OCI-M2 (cell line): ENCODE measurements at regions not wholly inside any gene's neighbourhood (a gene's known extent, or its start where the extent isn't known, plus 50 kb on each side); places are given as distances from the start of the nearest gene placed in this dataset.
"Not testable (repeated sequence)": the region's sequence is repeated elsewhere in the genome, so short reads cannot be mapped to it uniquely, and the experiment has no call there.

Source experiments
- DNase-seq: peaks from one replicate; lab custom pipeline; 2025; ENCODE audit not compliant: unreplicated experiment; lab: John Stamatoyannopoulos, UW

DNA sequence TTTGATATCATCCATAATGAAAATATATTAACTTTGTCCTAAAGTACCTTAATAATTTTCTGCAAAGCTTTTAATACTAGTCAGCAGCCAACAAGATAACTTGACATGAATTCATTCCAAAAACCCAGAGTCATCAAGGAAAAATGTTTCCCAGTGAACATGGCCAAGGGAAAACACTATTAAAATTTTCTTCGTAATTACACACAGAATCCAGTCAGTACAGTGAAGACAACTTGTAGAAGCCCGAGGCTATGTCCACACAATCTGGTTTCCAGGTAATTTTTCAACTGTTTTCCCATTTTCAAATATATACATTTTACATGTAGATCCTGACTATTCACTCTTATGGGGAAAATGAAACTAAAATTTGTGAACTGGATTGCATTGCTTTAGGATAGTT, 600.9 kb downstream of the CDH8 start:
- no peak for DNase-seq

DNA sequence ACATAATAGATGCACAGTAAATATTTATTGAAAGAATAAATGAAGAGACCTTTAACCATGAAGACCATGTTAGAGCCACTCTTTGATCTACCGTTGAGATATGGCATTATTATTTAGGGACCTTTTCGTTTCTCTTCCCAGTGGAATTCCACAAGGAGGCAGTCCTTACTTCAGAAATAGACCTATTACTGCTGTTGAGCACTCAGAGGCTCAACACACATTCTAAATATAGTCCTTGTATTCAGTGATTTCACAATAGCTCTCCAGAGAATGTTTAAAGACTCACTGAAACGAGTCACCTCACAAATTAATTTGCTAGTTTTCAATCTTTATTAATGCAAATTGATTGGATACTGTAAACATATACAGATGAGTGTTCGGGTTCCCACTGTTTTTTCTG, 603.8 kb downstream of the CDH8 start:
- no peak for DNase-seq

GRCh38 chr16:61421111-61421510, 615.1 kb downstream of the CDH8 start:
- no peak for DNase-seq

- no peak for DNase-seq
Measured at GRCh38 chr16:61419791-61420190, 616.4 kb downstream of the CDH8 start.

GRCh38 chr16:61418802-61419201, 617.4 kb downstream of the CDH8 start:
- not testable (repeated sequence) for DNase-seq

GRCh38 chr16:61415126-61415525, 621.1 kb downstream of the CDH8 start:
- DNase-seq = no peak

- no peak for DNase-seq
Measured at GRCh38 chr16:61413021-61413420, 623.2 kb downstream of the CDH8 start.

DNA sequence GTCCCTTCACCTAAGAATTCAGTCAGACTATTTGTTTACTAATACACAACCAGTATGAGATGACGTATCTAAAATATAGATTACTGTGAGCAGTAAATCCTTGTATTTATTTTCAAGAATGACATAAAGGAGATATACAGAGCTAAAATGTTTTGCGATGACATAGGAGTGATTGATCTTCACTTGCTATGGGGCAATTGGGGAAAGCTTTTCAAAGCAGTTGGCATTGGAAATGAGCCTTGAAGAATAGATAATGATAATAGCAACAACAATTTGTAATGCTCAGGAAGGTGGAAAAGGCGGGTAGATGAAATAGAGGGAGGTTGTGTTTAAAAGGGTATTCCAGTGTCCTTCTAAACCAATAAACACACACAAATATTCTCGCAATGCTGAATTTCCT, 623.7 kb downstream of the CDH8 start:
- no peak for DNase-seq

GRCh38 chr16:61409604-61410003, 626.6 kb downstream of the CDH8 start:
- no peak for DNase-seq

DNA sequence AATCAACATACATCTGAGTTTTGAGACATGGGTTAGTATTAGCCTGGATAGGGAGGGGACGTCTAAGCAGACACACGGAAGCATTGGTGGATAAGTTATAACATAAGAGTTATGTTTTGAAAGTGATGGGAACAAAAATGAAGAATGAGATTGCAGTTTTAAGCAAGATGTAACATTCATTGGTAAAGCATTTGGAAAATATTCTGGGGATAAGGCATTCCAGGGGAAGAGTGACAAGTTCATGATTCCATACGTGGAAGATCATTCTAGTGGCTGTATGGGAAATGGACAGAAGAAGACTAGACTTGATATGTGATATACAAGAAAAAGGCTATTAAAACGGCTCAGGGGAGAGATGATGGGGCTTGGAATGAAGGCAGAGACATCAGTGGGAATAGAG, 632.9 kb downstream of the CDH8 start:
- DNase-seq = no peak

- no peak for DNase-seq
Measured at GRCh38 chr16:61391896-61392295, 644.3 kb downstream of the CDH8 start.

DNA sequence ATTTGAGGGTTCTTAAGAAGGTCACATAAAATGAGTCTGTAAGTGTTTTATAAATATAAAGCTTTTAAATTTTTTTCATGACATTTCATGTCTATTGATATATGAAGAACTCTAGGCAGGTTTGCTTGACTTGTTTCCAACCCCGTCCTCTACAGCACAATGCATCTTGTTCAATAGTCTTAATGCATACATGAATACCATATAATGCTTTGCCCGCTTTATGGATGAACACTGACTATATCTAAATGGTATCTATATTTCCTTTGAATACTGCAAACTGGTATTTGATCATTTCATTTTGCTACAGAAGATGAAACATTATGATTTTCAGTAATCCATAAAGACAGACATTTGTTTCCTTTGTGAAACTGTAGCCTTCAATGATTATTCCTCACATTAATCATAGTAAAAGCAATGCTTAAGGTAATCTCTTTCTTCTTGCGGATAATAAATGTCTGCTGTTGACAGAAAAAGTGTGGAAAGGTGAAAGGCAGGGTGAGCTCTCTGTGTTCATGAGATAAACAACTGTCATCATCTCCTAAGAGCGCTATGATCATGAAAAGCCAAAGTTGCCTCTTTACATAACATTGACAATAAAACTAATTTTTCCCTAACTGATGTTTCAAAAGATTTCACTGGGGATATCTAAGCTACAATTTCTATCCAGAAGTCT, 645.1 kb downstream of the CDH8 start:
- DNase-seq = no peak

GRCh38 chr16:61385392-61386071, 650.7 kb downstream of the CDH8 start:
- no peak for DNase-seq

- no peak for DNase-seq
Measured at GRCh38 chr16:61382435-61382834, 653.8 kb downstream of the CDH8 start.

DNA sequence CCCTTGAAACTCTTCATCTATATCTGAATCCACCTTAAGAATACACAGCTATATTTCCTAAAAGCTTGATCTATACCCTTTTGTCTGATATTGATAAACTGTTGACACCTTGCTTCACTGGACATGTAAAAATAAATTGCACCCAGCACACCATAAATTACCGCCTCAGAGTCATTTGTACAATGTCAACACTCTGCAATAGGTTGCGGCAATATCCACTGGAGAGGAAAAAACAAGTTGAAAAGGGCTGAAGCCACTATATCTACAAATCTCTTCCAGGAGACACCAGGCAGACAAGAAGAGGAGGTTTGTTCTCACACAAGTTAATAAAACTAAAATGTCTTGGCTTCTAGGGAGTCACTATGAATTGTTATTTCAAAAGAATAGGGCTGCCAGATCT, 656.9 kb downstream of the CDH8 start:
- DNase-seq = no peak

DNA sequence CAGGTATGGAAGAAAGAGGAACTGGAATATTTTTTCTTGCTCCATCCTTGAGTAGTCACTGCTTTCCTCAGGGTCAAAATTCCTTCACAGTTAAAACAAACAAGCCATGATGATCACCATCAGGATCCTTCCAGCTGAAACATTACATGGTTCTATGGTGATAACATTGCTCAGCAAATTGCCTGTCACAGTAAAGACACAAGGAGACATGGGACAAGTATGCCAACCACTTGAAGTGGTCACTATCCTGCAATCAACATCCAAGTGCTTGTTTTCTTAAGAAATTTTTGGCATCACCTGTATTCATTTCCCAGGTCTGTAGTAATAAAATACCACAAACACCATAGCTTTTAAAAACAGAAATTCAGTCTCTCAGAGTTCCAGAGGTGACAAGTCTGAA, 662.2 kb downstream of the CDH8 start:
- DNase-seq = no peak

- no peak for DNase-seq
Measured at GRCh38 chr16:61371881-61372280, 664.4 kb downstream of the CDH8 start.

DNA sequence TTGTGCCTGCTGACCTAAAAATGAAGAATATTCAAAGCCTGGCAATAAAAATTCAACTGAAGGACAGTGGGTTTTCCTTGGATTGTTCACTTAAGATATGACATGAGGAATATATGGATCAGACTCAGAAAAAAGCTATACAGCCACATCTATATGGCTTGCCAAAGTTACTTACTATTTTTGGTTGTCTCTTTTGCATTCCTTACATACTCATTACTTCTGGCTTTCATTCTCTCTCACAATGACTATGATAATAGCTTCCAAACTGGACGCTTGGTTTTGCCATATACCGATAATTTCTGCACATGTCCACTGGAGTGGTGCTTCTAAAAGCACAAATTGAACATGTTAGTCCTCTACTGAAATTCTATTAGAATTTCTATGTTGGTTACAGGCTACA, 664.9 kb downstream of the CDH8 start:
- DNase-seq = no peak

- no peak for DNase-seq
Measured at GRCh38 chr16:61370564-61370963, 665.7 kb downstream of the CDH8 start.

- no peak for DNase-seq
Measured at GRCh38 chr16:61366006-61366405, 670.2 kb downstream of the CDH8 start.

- DNase-seq = no peak
Measured at GRCh38 chr16:61364990-61365389, 671.2 kb downstream of the CDH8 start.

DNA sequence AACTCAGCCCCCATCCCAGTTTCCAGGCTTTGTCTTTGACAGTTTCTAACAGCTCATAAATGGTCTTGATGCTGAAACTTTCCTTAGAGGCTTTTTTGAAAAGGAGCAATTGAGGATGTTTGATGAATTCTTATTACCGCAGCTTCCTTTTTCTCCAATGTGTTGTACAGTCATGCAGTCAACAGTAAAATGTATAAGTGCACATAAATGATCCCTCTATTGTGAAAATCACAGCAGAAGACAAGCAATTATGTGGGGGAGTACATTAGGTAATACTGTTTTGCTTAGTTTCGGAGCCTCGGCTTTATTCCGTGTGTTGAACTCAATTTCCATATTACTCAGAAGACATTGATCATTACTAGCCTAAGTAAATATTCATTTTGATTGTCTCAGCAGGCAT, 673.7 kb downstream of the CDH8 start:
- DNase-seq = no peak

DNA sequence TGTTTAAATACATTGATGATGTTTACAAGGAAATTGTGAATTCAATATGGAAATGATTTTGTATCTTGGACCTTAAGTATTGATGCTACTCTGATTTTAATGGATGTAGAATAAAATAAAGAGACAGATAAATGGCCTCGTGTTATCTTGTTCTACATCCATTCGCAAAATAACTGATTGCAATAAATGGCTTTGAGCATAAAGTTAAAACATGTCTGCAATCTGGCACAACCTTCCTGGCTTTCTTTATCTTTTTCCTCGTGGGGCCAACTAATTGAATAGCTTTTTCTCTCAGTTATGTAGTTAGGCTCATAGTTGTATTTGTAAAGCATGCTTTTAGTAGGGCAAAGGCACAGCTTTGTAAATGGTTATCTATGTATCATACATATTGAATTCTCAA, 691.4 kb downstream of the CDH8 start:
- no peak for DNase-seq
